A549 (cell line): ENCODE measurements at regions not wholly inside any gene's neighbourhood (a gene's known extent, or its start where the extent isn't known, plus 50 kb on each side); places are given as distances from the start of the nearest gene placed in this dataset.
"Not testable (repeated sequence)": the region's sequence is repeated elsewhere in the genome, so short reads cannot be mapped to it uniquely, and the experiment has no call there.

Experiments used
- EP300 ChIP-seq, 2 experiments: fragments of >200 bp; sonication (Bioruptor Twin); formaldehyde crosslinking; IDR thresholded peaks; 2 replicates in 1 of 2; 3 replicates in 1 of 2; pipeline ENCODE4 v1.6.1; 2016 to 2017
- MAZ ChIP-seq: fragments of 150-350 bp; IDR thresholded peaks from 2 replicates; pipeline ENCODE4 v1.6.1; 2014; ENCODE audit warnings: antibody characterized with exemption, low read depth, low read length, borderline replicate concordance
- NR3C1 ChIP-seq: fragments of >200 bp; sonication (Bioruptor Twin); formaldehyde crosslinking; IDR thresholded peaks from 3 replicates; pipeline ENCODE4 v1.6.1; 2017
- POLR2AphosphoS2 ChIP-seq: conservative IDR thresholded peaks from 2 replicates; pipeline ENCODE4 v1.6.1; 2012; ENCODE audit warnings: low read length, improper control_type of control experiment, inconsistent platforms
- TF ChIP-seq, protein P1 (sequence below): fragments of >200 bp; sonication (Bioruptor Twin); formaldehyde crosslinking; IDR thresholded peaks from 3 replicates; pipeline ENCODE4 v1.5.1; 2016

DNA sequence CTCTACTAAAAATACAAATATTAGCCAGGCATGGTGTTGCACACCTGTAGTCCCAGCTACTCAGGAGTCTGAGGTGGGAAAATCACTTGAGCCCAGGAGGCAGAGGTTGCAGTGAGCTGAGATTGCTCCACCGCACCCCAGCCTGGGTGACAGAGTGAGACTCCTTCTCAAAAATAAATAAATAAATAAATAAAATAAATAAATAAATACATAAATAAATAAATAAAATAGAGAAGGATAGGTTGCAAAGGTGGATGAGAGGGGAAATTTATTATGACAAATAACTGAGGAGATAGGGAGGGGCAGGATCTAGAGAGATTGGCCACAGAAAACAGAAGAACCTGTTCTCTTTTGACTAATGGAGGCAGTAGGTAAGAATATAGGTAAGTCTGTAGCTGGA lies 601.6 kb downstream of the LRRC70 start:
- not testable (repeated sequence) for TF ChIP-seq NR3C1; MAZ; EP300 (IDR thresholded peaks at IDR 0.05); POLR2AphosphoS2
- TF ChIP-seq, protein P1, sequence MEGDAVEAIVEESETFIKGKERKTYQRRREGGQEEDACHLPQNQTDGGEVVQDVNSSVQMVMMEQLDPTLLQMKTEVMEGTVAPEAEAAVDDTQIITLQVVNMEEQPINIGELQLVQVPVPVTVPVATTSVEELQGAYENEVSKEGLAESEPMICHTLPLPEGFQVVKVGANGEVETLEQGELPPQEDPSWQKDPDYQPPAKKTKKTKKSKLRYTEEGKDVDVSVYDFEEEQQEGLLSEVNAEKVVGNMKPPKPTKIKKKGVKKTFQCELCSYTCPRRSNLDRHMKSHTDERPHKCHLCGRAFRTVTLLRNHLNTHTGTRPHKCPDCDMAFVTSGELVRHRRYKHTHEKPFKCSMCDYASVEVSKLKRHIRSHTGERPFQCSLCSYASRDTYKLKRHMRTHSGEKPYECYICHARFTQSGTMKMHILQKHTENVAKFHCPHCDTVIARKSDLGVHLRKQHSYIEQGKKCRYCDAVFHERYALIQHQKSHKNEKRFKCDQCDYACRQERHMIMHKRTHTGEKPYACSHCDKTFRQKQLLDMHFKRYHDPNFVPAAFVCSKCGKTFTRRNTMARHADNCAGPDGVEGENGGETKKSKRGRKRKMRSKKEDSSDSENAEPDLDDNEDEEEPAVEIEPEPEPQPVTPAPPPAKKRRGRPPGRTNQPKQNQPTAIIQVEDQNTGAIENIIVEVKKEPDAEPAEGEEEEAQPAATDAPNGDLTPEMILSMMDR, result not testable (repeated sequence)
